HG02885 (cell line): ENCODE measurements at regions not wholly inside any gene's neighbourhood (a gene's known extent, or its start where the extent isn't known, plus 50 kb on each side); places are given as distances from the start of the nearest gene placed in this dataset.

ENCODE experiments used
- ATAC-seq: cut with Tn5 transposase; IDR thresholded peaks from one replicate; pipeline ENCODE4 v1.9.1; 2021; ENCODE audit warnings: mild to moderate bottlenecking; ENCODE audit not compliant: unreplicated experiment, poor library complexity

- no peak for ATAC-seq
These were observed 397.1 kb downstream of the SLITRK5 start for GRCh38 chr13:88068316-88068715.

GRCh38 chr13:88068975-88069374, 397.8 kb downstream of the SLITRK5 start:
- ATAC-seq = no peak

GRCh38 chr13:88071371-88071770, 400.2 kb downstream of the SLITRK5 start:
- no peak for ATAC-seq

GRCh38 chr13:88074794-88075510, 403.8 kb downstream of the SLITRK5 start:
- no peak for ATAC-seq

- no peak for ATAC-seq
These were observed 413.9 kb downstream of the SLITRK5 start for GRCh38 chr13:88085036-88085435.

- ATAC-seq = no peak
These were observed 415.4 kb downstream of the SLITRK5 start for GRCh38 chr13:88086577-88086976.

GRCh38 chr13:88097541-88097940, 426.4 kb downstream of the SLITRK5 start:
- ATAC-seq = no peak

- ATAC-seq = no peak
These were observed 432.7 kb downstream of the SLITRK5 start for GRCh38 chr13:88103824-88104223.

- no peak for ATAC-seq
These were observed 433.4 kb downstream of the SLITRK5 start for GRCh38 chr13:88104576-88104975.

GRCh38 chr13:88107570-88107969, 436.4 kb downstream of the SLITRK5 start:
- ATAC-seq = no peak

GRCh38 chr13:88112526-88112925, 441.4 kb downstream of the SLITRK5 start:
- no peak for ATAC-seq

- no peak for ATAC-seq
These were observed 444.8 kb downstream of the SLITRK5 start for GRCh38 chr13:88115976-88116375.

- no peak for ATAC-seq
These were observed 447.8 kb downstream of the SLITRK5 start for GRCh38 chr13:88118952-88119351.

- no peak for ATAC-seq
These were observed 453.0 kb downstream of the SLITRK5 start for GRCh38 chr13:88124142-88124541.

- no peak for ATAC-seq
These were observed 453.9 kb downstream of the SLITRK5 start for GRCh38 chr13:88125055-88125454.

GRCh38 chr13:88136098-88136790, 465.1 kb downstream of the SLITRK5 start:
- ATAC-seq = no peak

GRCh38 chr13:88142653-88143052, 471.5 kb downstream of the SLITRK5 start:
- no peak for ATAC-seq

- ATAC-seq = no peak
These were observed 473.4 kb downstream of the SLITRK5 start for GRCh38 chr13:88144580-88144979.

- ATAC-seq = no peak
These were observed 482.2 kb downstream of the SLITRK5 start for GRCh38 chr13:88153353-88153752.

GRCh38 chr13:88154001-88154400, 482.8 kb downstream of the SLITRK5 start:
- ATAC-seq = no peak

GRCh38 chr13:88162076-88162702, 491.0 kb downstream of the SLITRK5 start:
- no peak for ATAC-seq
